OCI-LY3 (cell line): ENCODE measurements at regions not wholly inside any gene's neighbourhood (a gene's known extent, or its start where the extent isn't known, plus 50 kb on each side); places are given as distances from the start of the nearest gene placed in this dataset.

Experiments used
- H2AFZ ChIP-seq: fragments of 200-600, 300-600 bp; shearing (Covaris generic); 2 replicates; pipeline ENCODE4 v1.6.0; 2014; ENCODE audit warnings: antibody characterized with exemption, low read depth, low read length
- H3K27ac ChIP-seq: fragments of 200-600, 300-600 bp; sonication (generic); 2 replicates; pipeline ENCODE4 v1.5.1; 2014; ENCODE audit warnings: mild to moderate bottlenecking, low read length, moderate library complexity, mixed read lengths
- H3K27me3 ChIP-seq: fragments of 200-600, 300-600 bp; sonication (generic); 2 replicates; pipeline ENCODE4 v1.6.1; 2014; ENCODE audit warnings: low read depth, low read length, mixed read lengths
- H3K36me3 ChIP-seq: fragments of 200-600, 300-600 bp; sonication (generic); replicated peaks from 2 replicates; pipeline ENCODE3; 2014; ENCODE audit warnings: low read depth, low read length, mixed read lengths
- H3K4me1 ChIP-seq: fragments of 300-600, 200-600 bp; sonication (generic); 2 replicates; pipeline ENCODE4 v1.6.1; 2014; ENCODE audit warnings: low read length, mixed read lengths
- H3K4me2 ChIP-seq: fragments of 200-600, 300-600 bp; sonication (generic); 2 replicates; pipeline ENCODE4 v1.6.1; 2014; ENCODE audit warnings: low read length, mixed read lengths
- H3K4me3 ChIP-seq: fragments of 300-600, 200-600 bp; sonication (generic); 2 replicates; pipeline ENCODE4 v1.5.1; 2014; ENCODE audit warnings: antibody characterized with exemption, mild to moderate bottlenecking, low read length, moderate library complexity
- H3K79me2 ChIP-seq: fragments of 300-600, 200-600 bp; shearing (Covaris generic); 2 replicates; pipeline ENCODE4 v1.6.1; 2014; ENCODE audit warnings: mild to moderate bottlenecking, low read length, mixed read lengths
- H3K9ac ChIP-seq: fragments of 300-600, 200-600 bp; shearing (Covaris generic); 2 replicates; pipeline ENCODE4 v1.6.0; 2014; ENCODE audit warnings: mild to moderate bottlenecking, low read length, moderate library complexity
- H3K9me3 ChIP-seq: fragments of 200-600, 300-600 bp; shearing (Covaris generic); 2 replicates; pipeline ENCODE4 v1.6.1; 2014; ENCODE audit warnings: low read length, mixed read lengths; ENCODE audit not compliant: insufficient read depth
- H4K20me1 ChIP-seq: fragments of 200-600, 300-600 bp; sonication (generic); 2 replicates; pipeline ENCODE4 v1.6.1; 2016; ENCODE audit warnings: low read length, mixed read lengths; ENCODE audit not compliant: insufficient read depth
- EZH2phosphoT487 ChIP-seq: fragments of 200-600 bp; shearing (Covaris generic); IDR thresholded peaks from 2 replicates; pipeline ENCODE4 v1.6.1; 2018; ENCODE audit warnings: antibody characterized with exemption, mixed run types, low read depth
- TF ChIP-seq, protein P1 (sequence below): fragments of 200-600, 300-600 bp; sonication (generic); IDR thresholded peaks from 2 replicates; pipeline ENCODE4 v1.5.1; 2014; ENCODE audit warnings: antibody characterized with exemption, low read length, low read depth

DNA sequence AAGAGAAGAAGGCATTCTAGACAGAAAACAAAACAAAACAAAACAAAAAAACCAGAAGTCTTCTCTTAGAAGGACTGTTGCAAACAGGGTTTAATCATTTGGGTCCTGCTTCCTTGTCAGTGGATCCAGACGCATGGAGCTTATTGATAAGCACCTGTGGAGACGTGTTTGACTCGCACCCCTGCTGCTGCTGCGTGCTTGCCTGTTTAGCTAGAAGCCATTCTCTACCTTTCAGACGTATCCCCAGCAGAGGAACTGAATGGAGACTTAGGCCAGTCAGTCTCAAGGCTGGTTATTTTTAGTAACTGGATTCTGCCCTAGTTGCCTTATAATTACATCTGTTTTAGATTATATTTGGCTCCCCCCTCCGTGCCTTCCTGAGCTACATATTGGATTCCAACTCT is 186.1 kb upstream of the EEA1 start:
- Histone ChIP-seq H4K20me1 (no peaks in the 10 kb centered on the region), H3K4me2 (no peak overlapping the region), H3K9ac (no peak overlapping the region)

DNA sequence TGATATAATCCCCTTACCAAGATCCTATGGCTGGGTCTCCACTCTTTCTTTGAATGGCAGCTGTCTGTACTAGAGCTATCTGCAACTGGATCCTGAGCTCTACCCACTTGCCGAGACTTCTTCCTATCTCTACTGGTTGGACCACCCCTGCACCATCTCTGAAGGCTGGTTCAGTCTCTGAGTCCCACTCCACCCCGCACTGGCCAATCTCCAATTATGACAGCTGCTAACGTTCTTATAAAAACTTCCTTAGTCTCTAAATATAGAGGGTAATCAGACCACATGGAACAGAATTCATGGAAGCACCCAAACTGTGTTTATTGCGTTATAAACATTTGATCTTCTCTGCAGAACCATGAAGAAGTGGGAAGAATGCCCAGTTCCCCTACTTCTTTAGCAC is 186.6 kb upstream of the EEA1 start:
- TF ChIP-seq, protein P1, sequence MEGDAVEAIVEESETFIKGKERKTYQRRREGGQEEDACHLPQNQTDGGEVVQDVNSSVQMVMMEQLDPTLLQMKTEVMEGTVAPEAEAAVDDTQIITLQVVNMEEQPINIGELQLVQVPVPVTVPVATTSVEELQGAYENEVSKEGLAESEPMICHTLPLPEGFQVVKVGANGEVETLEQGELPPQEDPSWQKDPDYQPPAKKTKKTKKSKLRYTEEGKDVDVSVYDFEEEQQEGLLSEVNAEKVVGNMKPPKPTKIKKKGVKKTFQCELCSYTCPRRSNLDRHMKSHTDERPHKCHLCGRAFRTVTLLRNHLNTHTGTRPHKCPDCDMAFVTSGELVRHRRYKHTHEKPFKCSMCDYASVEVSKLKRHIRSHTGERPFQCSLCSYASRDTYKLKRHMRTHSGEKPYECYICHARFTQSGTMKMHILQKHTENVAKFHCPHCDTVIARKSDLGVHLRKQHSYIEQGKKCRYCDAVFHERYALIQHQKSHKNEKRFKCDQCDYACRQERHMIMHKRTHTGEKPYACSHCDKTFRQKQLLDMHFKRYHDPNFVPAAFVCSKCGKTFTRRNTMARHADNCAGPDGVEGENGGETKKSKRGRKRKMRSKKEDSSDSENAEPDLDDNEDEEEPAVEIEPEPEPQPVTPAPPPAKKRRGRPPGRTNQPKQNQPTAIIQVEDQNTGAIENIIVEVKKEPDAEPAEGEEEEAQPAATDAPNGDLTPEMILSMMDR: no peak
- Histone ChIP-seq H3K4me2 (no peak overlapping the region), H3K4me3 (no peak overlapping the region), H2AFZ (no peak overlapping the region), H3K79me2 (no peaks in the 10 kb centered on the region), H3K36me3 (no peaks in the 10 kb centered on the region), H3K9me3 (no peaks in the 10 kb centered on the region), H4K20me1 (no peaks in the 10 kb centered on the region), H3K4me1 (no peaks in the 10 kb centered on the region), H3K27me3 (peaks cover 18% of the 10 kb centered on the region), H3K9ac (no peak overlapping the region), H3K27ac (no peak overlapping the region)

More for the DNA sequence above, 186.1 kb upstream of the EEA1 start:
- Histone ChIP-seq H3K4me3 (no peak overlapping the region), H3K4me1 (no peaks in the 10 kb centered on the region), H2AFZ (no peak overlapping the region), H3K79me2 (no peaks in the 10 kb centered on the region), H3K9me3 (no peaks in the 10 kb centered on the region), H3K27ac (no peak overlapping the region), H3K27me3 (peaks cover 15% of the 10 kb centered on the region), H3K36me3 (no peaks in the 10 kb centered on the region)
- TF ChIP-seq, protein P1: no peak
- TF ChIP-seq EZH2phosphoT487: no peak

DNA sequence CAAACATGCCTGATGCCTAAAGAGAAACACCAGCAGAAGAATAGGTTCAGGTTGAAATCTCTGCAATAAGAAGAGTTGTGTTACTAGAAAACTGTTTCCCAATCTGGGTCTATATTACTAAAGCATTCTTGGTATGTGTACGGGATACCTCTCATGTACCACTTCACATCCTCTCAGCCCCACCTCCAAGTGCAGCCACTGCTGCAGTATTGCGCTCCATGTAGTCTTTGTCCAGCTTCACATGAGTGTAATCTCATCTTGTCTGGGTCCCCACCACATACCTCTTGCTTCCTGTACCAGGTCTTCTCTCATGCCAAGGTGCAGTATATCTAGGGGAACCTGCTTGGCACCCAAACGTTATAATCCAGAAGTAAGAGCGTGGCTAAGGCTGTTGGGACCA is 187.5 kb upstream of the EEA1 start:
- Histone ChIP-seq H3K36me3 (no peaks in the 10 kb centered on the region), H3K4me3 (no peak overlapping the region), H4K20me1 (no peaks in the 10 kb centered on the region), H3K27me3 (peaks cover 19% of the 10 kb centered on the region), H3K9me3 (no peaks in the 10 kb centered on the region), H3K4me2 (no peak overlapping the region), H3K27ac (no peak overlapping the region), H3K4me1 (no peaks in the 10 kb centered on the region), H3K79me2 (no peaks in the 10 kb centered on the region), H3K9ac (no peak overlapping the region), H2AFZ (no peak overlapping the region)
- TF ChIP-seq, protein P1: no peak
- TF ChIP-seq EZH2phosphoT487: no peak

DNA sequence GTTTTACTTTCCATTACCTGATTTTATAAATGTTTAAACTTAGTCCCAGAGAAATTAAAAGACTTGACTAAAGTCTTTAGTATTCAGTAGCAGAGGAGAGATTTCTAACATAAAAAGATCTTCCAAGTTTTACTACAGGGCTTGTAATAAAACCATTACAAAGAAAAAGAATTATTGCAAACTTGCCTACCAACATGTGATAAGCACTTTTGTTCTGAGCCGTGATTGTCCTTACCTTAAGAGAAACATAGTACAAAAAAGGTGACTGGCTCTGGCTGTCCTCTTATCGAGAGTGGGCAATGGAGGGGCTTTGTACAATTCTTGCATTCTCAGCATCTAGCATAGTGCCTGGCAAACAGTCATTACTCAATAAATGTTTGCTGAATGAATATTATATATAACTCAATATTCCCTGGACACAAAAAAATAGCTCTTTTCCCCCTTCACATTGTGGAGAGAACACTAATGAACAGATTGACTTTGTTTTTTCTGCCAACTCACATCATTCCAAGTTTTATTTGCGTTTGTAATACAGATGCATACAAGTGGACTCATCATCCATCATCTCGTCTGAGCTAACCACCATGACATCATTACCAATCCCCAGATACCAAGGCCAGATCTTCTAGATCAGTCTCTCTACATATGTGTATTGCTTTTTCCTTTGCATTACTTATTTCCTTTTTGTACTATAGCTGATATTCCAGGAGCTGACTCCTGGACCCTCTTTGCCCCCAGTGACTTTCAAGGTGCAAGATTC is 192.8 kb upstream of the EEA1 start:
- Histone ChIP-seq H3K4me1 (no peaks in the 10 kb centered on the region), H3K4me2 (no peak overlapping the region), H3K9ac (no peak overlapping the region), H3K79me2 (no peaks in the 10 kb centered on the region), H4K20me1 (no peaks in the 10 kb centered on the region), H3K36me3 (no peaks in the 10 kb centered on the region), H3K9me3 (no peaks in the 10 kb centered on the region), H2AFZ (no peak overlapping the region), H3K4me3 (no peak overlapping the region), H3K27me3 (peaks cover 22% of the 10 kb centered on the region), H3K27ac (no peak overlapping the region)
- TF ChIP-seq EZH2phosphoT487: no peak
- TF ChIP-seq, protein P1: no peak
